Endothelial cell of umbilical vein (primary cell): ENCODE measurements at regions not wholly inside any gene's neighbourhood (a gene's known extent, or its start where the extent isn't known, plus 50 kb on each side); places are given as distances from the start of the nearest gene placed in this dataset.

Source experiments
- BruUV-seq: library from RNA; stranded (reverse); fragments of 400-500 nt; replicated peaks from 2 replicates; lab custom pipeline; 2021; lab: Mats Ljungman, UMichigan
- CTCF ChIA-PET: fragments of 300-600, 350-600 bp; sonication (Branson Sonifier 250); formaldehyde crosslinking; loops from one replicate; lab custom pipeline; 2021; ENCODE audit warnings: antibody characterized with exemption, inconsistent platforms; lab: Charles Lee
- POLR2A ChIA-PET: fragments of 300-600, 350-600 bp; sonication (Branson Sonifier 250); formaldehyde crosslinking; loops from one replicate; lab custom pipeline; 2021; ENCODE audit warnings: antibody characterized with exemption, inconsistent platforms; lab: Charles Lee
- DNase-seq: peaks from one replicate; pipeline ENCODE4 v3.0.0-alpha.2; 2011; ENCODE audit warnings: low read depth, low spot score
- FAIRE-seq: peaks from 2 replicates; lab custom pipeline; 2011; peaks lifted over from hg19 to GRCh38; lab: Jason Lieb, UNC
- H2AFZ ChIP-seq: 2 replicates; pipeline ENCODE4 v1.6.0; 2012; ENCODE audit warnings: low read depth, low read length, control low read depth, inconsistent platforms
- H3K27ac ChIP-seq: 2 replicates; pipeline ENCODE4 v1.5.1; 2011; ENCODE audit warnings: low read depth, mild to moderate bottlenecking, control low read depth, low read length, moderate library complexity; ENCODE audit not compliant: insufficient read depth
- H3K27me3 ChIP-seq, 2 experiments: 2 replicates each; pipeline versions ENCODE4 v1.6.0 to v1.6.1; 2011; ENCODE audit warnings: low read length in 2 of 2, mixed read lengths in 1 of 2; ENCODE audit not compliant: control insufficient read depth in 2 of 2, insufficient read depth in 2 of 2
- H3K36me3 ChIP-seq, 2 experiments: 2 replicates in 1 of 2; 3 replicates in 1 of 2; pipeline ENCODE4 v1.5.1; 2011; ENCODE audit warnings: low read length in 2 of 2, mild to moderate bottlenecking in 1 of 2, moderate library complexity in 1 of 2; ENCODE audit not compliant: control insufficient read depth in 2 of 2, insufficient read depth in 2 of 2; ENCODE audit errors: extremely low read depth in 1 of 2
- H3K4me1 ChIP-seq: 3 replicates; pipeline ENCODE4 v1.5.1; 2011; ENCODE audit warnings: mild to moderate bottlenecking, low read length; ENCODE audit not compliant: control insufficient read depth, insufficient read depth; ENCODE audit errors: extremely low read depth
- H3K4me2 ChIP-seq: 2 replicates; pipeline ENCODE4 v1.6.1; 2011; ENCODE audit warnings: low read length, control low read depth, mixed read lengths; ENCODE audit not compliant: insufficient read depth
- H3K4me3 ChIP-seq, 3 experiments: fragments of 200-600 bp in 1 of 3; sonication (generic), shearing (Covaris generic) in 1 of 3; replicated peaks in 1 of 3; 2 replicates each; pipeline ENCODE4 v1.5.1; 2011 to 2016; ENCODE audit warnings: control low read depth in 3 of 3, low read length in 3 of 3, mild to moderate bottlenecking in 2 of 3, inconsistent platforms in 1 of 3, low read depth in 1 of 3, moderate library complexity in 1 of 3; ENCODE audit not compliant: insufficient read depth in 1 of 3
- H3K79me2 ChIP-seq: 2 replicates; pipeline ENCODE4 v1.6.0; 2012; ENCODE audit warnings: low read length, inconsistent platforms; ENCODE audit not compliant: control insufficient read depth, insufficient read depth
- H3K9ac ChIP-seq: replicated peaks from 2 replicates; pipeline ENCODE3; 2011; ENCODE audit warnings: low read length, control low read depth; ENCODE audit not compliant: insufficient read depth; ENCODE audit errors: extremely low read depth
- H3K9me1 ChIP-seq: replicated peaks from 3 replicates; pipeline ENCODE4 v1.6.0; 2011; ENCODE audit warnings: mild to moderate bottlenecking, low read length; ENCODE audit not compliant: control insufficient read depth, insufficient read depth; ENCODE audit errors: extremely low read depth
- H3K9me3 ChIP-seq: replicated peaks from 2 replicates; pipeline ENCODE4 v1.5.1; 2012; ENCODE audit warnings: low read length, inconsistent platforms; ENCODE audit not compliant: control insufficient read depth, insufficient read depth
- H4K20me1 ChIP-seq: replicated peaks from 2 replicates; pipeline ENCODE3; 2011; ENCODE audit warnings: mild to moderate bottlenecking, low read length; ENCODE audit not compliant: control insufficient read depth, insufficient read depth; ENCODE audit errors: extremely low read depth
- EZH2 ChIP-seq: IDR thresholded peaks from 2 replicates; pipeline ENCODE4 v1.6.1; 2012; ENCODE audit warnings: borderline replicate concordance, low read depth, mild to moderate bottlenecking, moderate library complexity, low read length, inconsistent platforms; ENCODE audit not compliant: severe bottlenecking
- GATA2 ChIP-seq: IDR thresholded peaks from 2 replicates; pipeline ENCODE4 v1.7.0; 2011; ENCODE audit warnings: low read depth, mild to moderate bottlenecking, moderate library complexity, mixed read lengths, low read length; ENCODE audit not compliant: insufficient read length, insufficient read depth
- JUN ChIP-seq: IDR thresholded peaks from 2 replicates; pipeline ENCODE4 v1.6.1; 2011; ENCODE audit warnings: borderline replicate concordance, low read depth; ENCODE audit not compliant: insufficient read length, insufficient read depth
- MYC ChIP-seq: IDR thresholded peaks from one replicate; pipeline ENCODE4 v1.6.1; 2011; ENCODE audit warnings: mild to moderate bottlenecking, low read depth, low read length
- POLR2AphosphoS5 ChIP-seq: IDR thresholded peaks from 2 replicates; pipeline ENCODE4 v1.6.1; 2012; ENCODE audit warnings: low read depth, mild to moderate bottlenecking, control low read depth, low read length, moderate library complexity; ENCODE audit not compliant: insufficient read depth
- dilution Hi-C: fragments of 300-500 bp; cut with MboI; formaldehyde crosslinking; loops from one replicate; pipeline ENCODE4 v1.15.0; 2019; ENCODE audit warnings: low sequenced_read_pairs; ENCODE audit not compliant: extremely low pct_ligation_motif_present
- intact Hi-C: fragments of 100-400 bp; cut with micrococcal nuclease; formaldehyde crosslinking; loops from one replicate; pipeline ENCODE4 v1.10.0; 2022
- TF ChIP-seq, protein P1 (sequence below): IDR thresholded peaks from 2 replicates; pipeline ENCODE4 v1.6.1; 2011; ENCODE audit not compliant: insufficient read depth, insufficient read length

DNA sequence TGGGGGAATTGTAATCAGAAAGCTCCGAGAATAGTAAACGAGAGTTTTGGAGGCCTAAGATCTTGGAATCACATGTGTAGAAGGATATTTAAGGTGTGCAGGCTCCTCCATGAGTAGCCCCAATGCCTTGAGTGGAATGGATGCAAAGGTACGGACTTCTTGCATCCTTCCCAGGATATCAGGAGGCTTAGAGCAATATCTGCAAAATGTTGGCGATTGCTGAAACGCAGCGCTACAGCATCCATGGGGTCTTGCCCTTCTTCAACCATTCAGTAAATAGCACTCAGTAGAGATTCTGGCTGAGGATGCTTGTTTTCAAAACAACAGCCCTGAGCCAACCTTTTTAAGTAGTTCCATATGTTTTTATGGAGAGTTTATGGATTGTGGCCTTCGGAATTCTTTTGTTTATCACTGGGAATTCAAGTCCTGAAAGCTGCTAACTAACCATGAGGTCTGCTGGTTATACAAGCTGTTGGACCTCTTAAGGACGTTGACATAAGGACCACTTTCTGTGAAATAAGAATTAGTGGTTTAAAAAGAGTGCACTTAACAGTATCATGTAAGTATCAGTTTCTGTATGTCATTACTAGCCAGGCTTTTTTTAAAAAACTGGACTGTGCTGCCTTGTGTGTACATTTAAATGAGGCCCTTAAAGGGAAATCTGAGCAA is 228.8 kb upstream of the PGRMC2 start:
- Histone ChIP-seq H3K27ac (peak overlapping the region; percentile 92), H3K4me2 (no peak overlapping the region), H3K9me3 (no peaks in the 10 kb centered on the region), H4K20me1 (no peaks in the 10 kb centered on the region), H3K36me3 (no peaks in the 10 kb centered on the region), H3K9me1 (no peaks in the 10 kb centered on the region), H3K27me3 (no peaks in the 10 kb centered on the region), H3K79me2 (no peaks in the 10 kb centered on the region), H3K4me3 (no peak overlapping the region), H3K9ac (peak overlapping the region; percentile 55), H2AFZ (no peak overlapping the region), H3K4me1 (peaks cover 47% of the 10 kb centered on the region)
- DNase-seq, result peak; percentile 13
- no peak for TF ChIP-seq EZH2
- no peak for TF ChIP-seq JUN
- TF ChIP-seq, protein P1, sequence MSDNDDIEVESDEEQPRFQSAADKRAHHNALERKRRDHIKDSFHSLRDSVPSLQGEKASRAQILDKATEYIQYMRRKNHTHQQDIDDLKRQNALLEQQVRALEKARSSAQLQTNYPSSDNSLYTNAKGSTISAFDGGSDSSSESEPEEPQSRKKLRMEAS, result no peak
- TF ChIP-seq POLR2AphosphoS5, result no peak
- TF ChIP-seq MYC, result no peak
- TF ChIP-seq GATA2, result no peak
- intact Hi-C loops, result loop anchor here (10.0 kb wide), 1 partner anchor 132 kb away; no protein-coding TSS in a partner anchor
- no peak for FAIRE-seq
- no TSS peak for BruUV-seq
- ChIA-PET CTCF (interaction anchor here (1.8 to 2.2 kb wide), 4 partner anchors 12 to 62 kb away, joined by 9 to 23 read pairs (median 14); no protein-coding TSS in a partner anchor), POLR2A (interaction anchor here (0.6 to 1.0 kb wide), 2 partner anchors 62 to 528 kb away, joined by 3 to 8 read pairs; no protein-coding TSS in a partner anchor)
- dilution Hi-C loops, result no loop called here
